Astrocyte of the spinal cord (primary cell): ENCODE measurements at regions not wholly inside any gene's neighbourhood (a gene's known extent, or its start where the extent isn't known, plus 50 kb on each side); places are given as distances from the start of the nearest gene placed in this dataset.

Experiments used
- DNase-seq: peaks from one replicate; pipeline ENCODE4 v3.0.0; 2011; ENCODE audit warnings: low read depth, low spot score
- H3K4me3 ChIP-seq: 2 replicates; pipeline ENCODE4 v1.5.1; 2011; ENCODE audit warnings: low read depth, mild to moderate bottlenecking, low read length, moderate library complexity
- in situ Hi-C: cut with HindIII; loops from 2 replicates; pipeline ENCODE4 v1.10.0; 2017; ENCODE audit warnings: low sequenced_read_pairs
- TF ChIP-seq, protein P1 (sequence below): IDR thresholded peaks from 2 replicates; pipeline ENCODE4 v1.5.1; 2012; ENCODE audit warnings: low read depth, mild to moderate bottlenecking, low read length, inconsistent platforms

DNA sequence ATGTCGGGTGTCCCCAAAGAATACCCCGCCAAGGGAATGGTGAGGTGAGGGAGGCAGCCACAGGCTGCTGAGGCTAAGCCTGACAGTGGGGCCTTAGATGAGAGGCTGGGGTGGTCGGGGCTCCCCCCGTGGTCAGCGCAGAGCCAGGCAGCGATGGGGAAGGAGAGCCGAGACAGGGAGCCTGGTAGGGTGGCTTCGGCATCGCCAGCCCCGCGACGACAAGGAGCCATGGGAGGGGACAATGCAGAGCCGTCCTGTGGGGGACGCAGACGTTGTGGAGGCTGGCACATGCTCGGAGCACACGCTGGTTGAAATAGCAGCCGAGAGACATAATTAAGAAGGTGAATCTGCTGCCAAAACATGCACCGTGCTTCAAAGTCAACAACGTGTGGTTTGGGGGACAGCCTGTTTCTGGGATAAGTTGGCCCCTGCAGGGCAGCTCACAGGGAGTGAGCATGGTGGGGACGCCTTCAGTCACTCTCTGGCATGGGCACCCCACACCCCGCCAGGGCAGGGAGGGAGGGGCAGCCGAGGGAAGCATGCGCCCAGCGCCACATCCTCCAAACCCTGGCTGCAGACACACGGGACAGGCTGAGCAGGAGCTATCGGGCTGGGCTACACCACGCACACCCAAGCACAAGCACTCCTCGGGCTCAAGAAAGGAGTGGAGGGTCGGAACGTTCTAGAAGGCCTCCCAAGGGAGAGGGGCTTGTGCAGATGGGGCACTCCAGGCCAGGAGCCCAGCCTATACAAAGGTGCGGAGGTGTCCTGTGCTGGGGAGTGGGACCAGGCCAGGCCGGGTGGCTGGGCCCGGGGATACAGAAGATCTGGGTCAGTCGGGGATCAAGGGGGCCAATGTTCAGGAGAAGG, 66.6 kb upstream of the C14orf180 start:
- H3K4me3 ChIP-seq = no peak overlapping the region
- in situ Hi-C loops = no loop called here
- no peak for DNase-seq
- TF ChIP-seq, protein P1, sequence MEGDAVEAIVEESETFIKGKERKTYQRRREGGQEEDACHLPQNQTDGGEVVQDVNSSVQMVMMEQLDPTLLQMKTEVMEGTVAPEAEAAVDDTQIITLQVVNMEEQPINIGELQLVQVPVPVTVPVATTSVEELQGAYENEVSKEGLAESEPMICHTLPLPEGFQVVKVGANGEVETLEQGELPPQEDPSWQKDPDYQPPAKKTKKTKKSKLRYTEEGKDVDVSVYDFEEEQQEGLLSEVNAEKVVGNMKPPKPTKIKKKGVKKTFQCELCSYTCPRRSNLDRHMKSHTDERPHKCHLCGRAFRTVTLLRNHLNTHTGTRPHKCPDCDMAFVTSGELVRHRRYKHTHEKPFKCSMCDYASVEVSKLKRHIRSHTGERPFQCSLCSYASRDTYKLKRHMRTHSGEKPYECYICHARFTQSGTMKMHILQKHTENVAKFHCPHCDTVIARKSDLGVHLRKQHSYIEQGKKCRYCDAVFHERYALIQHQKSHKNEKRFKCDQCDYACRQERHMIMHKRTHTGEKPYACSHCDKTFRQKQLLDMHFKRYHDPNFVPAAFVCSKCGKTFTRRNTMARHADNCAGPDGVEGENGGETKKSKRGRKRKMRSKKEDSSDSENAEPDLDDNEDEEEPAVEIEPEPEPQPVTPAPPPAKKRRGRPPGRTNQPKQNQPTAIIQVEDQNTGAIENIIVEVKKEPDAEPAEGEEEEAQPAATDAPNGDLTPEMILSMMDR = no peak

DNA sequence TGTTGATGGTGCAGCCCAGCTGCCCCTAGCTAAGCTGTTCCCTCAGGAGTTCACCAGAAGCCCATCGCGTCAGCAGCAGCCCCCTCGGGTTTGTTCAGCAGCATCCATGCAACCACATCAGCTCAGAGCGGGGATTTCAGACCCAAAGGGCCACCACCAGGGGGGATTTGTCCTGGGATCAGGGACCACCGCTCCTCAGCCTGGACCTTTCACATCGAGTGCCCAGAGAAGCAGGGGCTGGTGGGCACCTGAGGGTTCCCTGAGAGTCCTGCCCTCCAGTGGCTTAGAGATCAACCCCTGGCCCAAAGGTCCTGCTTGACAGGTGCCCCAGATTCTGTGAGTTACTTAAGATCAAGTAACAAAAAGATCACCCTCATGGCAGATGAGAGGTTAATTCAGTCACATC, 65.9 kb upstream of the C14orf180 start:
- in situ Hi-C loops = no loop called here
- TF ChIP-seq, protein P1 = no peak
- DNase-seq = no peak
- H3K4me3 ChIP-seq = no peak overlapping the region

DNA sequence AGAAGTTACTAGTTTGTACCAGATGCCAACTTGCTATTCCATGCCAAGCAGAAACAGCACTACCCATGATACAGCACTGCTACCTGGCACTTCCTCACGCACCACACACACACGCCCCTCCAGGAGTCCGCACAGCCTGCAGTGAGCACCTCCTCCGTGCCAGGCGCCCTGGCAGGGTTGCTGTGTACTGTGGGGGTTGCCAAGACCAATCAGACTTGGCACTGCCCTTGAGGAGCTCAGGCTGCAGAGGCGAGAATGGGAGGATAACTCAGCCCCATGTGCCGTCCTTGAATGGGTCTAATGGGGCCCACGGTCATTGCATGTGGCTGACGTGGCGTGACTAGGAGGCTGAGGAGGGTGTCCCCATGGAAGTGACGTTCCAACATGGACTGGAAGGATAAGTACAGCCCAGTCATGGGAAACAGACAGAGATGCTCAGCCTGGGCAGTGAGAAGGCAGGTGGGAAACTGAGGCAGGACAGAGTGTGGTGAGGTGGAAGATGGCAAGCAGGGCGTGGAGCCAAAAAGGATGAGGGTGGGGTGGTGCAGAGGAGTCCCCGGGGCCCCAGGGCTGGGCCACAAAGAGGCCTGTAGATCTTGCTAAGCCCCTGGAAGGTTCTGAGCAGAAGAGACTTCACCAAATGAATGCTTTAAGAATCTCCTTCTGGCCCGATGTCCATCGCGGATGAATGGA, 65.3 kb upstream of the C14orf180 start:
- no peak for DNase-seq
- TF ChIP-seq, protein P1 = no peak
- in situ Hi-C loops = no loop called here
- no peak overlapping the region for H3K4me3 ChIP-seq

DNA sequence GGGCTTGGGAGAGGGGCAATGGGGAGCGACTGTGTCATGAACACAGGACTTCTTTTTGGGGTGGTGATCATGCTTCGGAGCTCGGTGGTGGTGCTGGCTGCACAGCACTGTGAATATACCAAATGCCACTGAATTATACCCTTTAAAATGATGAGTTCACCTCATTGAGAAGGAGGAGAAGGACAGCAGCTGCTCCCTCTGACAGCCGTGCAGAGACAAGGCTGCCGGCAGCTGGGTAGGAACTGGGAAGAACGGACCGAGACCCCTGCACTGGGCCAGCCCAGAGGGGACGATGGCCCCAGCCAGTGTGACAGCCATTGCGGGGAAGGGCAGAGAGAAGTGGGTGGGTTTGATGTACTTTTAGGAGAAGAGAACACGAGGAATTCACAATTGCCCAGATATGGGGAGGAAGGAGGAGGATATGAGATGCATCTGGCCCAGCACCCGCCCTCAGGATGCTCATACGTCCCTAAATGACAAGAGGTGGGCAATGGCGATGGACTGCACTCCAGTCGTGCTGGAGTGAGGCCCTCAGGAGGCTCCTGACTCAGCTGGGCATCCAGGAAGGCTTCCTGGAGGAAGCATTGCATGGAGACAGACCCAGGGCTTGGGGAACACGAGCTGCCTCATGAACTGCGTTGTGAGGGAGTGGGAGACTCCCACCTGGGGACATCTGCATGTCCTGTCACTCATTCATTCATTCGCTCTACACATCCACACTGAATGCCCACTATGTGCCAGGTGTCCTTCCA, 64.3 kb upstream of the C14orf180 start:
- no peak for DNase-seq
- no peak overlapping the region for H3K4me3 ChIP-seq
- TF ChIP-seq, protein P1 = no peak
- in situ Hi-C loops = no loop called here

DNA sequence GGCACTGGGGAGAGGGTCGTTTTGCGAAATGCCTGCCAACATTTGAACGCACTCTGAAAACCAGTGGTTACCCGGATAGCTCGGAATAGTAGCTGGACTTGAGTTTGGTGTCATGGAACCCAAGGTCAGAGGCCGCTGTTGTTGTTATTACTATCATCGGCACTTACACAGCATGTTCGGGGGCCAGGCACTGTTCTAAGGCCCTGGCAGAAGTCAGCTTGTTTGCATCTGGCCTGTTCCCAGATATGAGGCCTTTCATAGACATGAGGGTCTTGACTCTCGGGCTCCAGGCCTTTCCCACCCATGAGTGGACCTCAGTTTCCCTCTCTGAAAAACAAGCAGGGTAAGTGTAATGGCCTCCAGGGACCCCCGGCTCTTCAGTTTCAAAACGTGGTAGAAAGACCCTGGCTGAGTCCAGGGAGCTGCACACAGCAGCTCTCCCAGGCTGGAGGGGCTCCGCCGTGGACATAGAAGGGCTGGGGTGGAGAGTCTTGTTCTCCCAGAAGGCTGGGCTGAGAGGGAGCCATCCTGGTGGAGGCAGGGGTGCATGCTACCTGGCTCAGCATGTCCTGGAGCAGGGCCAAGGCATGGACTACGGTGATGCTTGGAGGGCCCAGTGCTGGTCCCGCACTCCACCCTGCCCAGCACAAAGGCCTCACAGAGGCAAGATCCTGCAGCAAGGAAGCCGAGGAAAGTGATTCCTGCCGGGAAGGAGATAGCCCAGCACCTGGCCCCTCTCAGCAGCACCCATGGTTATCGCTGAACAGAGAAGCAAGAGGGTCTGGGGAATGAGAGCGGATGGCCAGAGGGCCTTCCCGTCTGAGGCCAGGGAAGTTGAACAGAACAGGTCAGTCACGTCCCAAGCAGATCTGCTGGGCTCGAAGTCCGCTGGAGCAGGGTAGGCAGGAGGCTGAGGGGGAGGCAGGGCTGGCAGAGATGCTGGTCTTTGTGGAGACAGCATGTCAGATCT, 63.5 kb upstream of the C14orf180 start:
- DNase-seq = no peak
- H3K4me3 ChIP-seq = no peak overlapping the region
- TF ChIP-seq, protein P1 = no peak
- in situ Hi-C loops = no loop called here

DNA sequence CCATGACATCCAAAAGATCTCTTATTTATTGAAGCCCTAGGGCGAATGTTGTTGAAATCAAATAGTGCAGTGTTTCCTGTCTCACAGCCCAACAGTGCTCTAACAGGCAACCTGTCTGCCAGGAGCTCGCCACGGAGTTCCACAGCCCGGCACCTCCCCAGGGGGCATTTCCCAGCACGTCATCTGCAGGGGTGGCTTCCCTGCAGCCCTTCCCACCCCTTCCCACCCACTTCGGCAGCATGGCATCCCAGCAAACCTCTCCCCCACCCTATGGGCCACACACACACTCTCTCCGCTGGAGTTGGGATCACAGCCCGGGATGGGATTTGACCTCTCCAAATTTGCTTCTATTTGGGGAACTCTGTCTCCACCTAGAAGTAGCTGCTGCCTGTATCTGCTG, 62.7 kb upstream of the C14orf180 start:
- in situ Hi-C loops = no loop called here
- H3K4me3 ChIP-seq = no peak overlapping the region
- no peak for DNase-seq
- TF ChIP-seq, protein P1 = no peak
